T-helper 2 cell treated with Interferon-gamma antibody and Interleukin-4, amounts not matched to agents 5 μg/mL and 100 μg/mL, for 36 hours (primary cell): ENCODE measurements at regions not wholly inside any gene's neighbourhood (a gene's known extent, or its start where the extent isn't known, plus 50 kb on each side); places are given as distances from the start of the nearest gene placed in this dataset.

ENCODE experiments used
- DNase-seq: peaks from one replicate; pipeline ENCODE4 v3.0.0; 2021; ENCODE audit warnings: low spot score
- H3K27ac Mint-ChIP-seq: one replicate; pipeline ENCODE4 v1.8.0; 2021; ENCODE audit warnings: mild to moderate bottlenecking, mixed read lengths
- H3K27me3 Mint-ChIP-seq: one replicate; pipeline ENCODE4 v1.8.0; 2021; ENCODE audit warnings: low read depth, mixed read lengths
- H3K36me3 Mint-ChIP-seq: one replicate; pipeline ENCODE4 v1.8.0; 2021; ENCODE audit warnings: low read depth, mixed read lengths
- H3K4me1 Mint-ChIP-seq: one replicate; pipeline ENCODE4 v1.8.0; 2021; ENCODE audit warnings: low read depth, mixed read lengths
- H3K4me3 Mint-ChIP-seq: one replicate; pipeline ENCODE4 v1.8.0; 2022; ENCODE audit warnings: mild to moderate bottlenecking, moderate library complexity, mixed read lengths
- H3K9me3 Mint-ChIP-seq: one replicate; pipeline ENCODE4 v1.8.0; 2021; ENCODE audit warnings: mixed read lengths

DNA sequence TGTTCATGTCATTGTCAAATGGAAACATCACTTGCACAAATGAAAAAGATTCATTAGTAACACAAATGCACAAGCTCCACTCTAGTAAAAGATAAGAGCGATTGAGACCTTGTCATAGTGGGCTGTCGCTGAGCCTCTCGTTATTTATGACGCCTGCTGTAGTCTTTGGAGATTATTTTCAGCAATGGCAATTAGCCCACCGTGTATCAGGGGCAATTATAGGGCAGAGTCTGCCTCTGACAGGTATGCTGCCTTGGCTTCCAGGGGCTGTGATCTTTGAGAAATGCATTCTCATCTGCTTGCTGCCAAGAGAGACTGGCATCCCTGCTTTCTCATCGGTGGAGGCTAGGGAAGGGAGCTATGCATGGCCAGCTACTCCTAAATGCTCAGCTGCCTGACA lies 426.8 kb upstream of the CLINT1 start:
- H3K4me1 Mint-ChIP-seq, result no peaks in the 10 kb centered on the region
- DNase-seq, result no peak
- no peaks in the 10 kb centered on the region for H3K9me3 Mint-ChIP-seq
- no peak overlapping the region for H3K27ac Mint-ChIP-seq
- no peaks in the 10 kb centered on the region for H3K36me3 Mint-ChIP-seq
- H3K27me3 Mint-ChIP-seq, result no peaks in the 10 kb centered on the region
- no peak overlapping the region for H3K4me3 Mint-ChIP-seq

DNA sequence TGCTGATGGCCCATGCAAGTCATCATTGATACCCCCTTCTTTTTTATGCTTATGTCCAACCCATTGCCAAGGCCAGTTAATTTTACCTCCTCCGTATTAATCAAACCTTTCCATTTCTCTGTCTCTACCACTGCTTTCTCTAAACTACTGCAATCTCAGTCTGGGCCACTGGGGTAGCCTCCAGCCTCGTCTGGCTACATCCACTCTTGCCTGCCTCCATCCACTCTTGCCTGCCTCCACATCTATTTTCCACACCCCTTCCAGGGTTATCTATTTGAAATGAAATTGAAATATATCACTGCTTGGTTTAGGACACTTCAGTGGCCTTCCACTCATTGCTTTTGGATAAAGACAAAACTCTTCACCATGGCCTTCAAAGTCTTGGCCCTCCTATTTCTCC lies 425.3 kb upstream of the CLINT1 start:
- Mint-ChIP-seq H3K27me3 (no peaks in the 10 kb centered on the region), H3K4me1 (no peaks in the 10 kb centered on the region), H3K36me3 (no peaks in the 10 kb centered on the region), H3K9me3 (no peaks in the 10 kb centered on the region), H3K27ac (no peak overlapping the region), H3K4me3 (no peak overlapping the region)
- DNase-seq, result no peak

DNA sequence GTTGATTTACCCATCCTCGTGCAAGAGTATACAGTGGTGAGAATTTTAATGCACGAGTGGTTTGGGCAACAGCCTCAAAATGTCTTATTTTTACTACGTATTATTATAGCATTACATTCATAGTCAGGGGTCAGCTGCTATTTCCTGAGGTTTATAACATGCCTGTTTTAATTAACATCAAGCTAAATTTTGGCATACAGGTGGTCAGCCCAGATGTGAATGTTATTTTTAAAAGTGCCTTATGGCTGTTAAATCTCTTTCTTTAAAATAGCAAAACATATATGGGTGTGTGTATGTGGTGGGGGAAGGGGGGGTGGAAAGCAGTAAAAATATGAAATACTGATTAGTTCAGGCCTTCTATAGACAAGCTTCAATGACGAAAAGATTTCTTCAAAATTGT lies 424.5 kb upstream of the CLINT1 start:
- no peaks in the 10 kb centered on the region for H3K27me3 Mint-ChIP-seq
- H3K4me3 Mint-ChIP-seq, result no peak overlapping the region
- DNase-seq, result no peak
- no peak overlapping the region for H3K27ac Mint-ChIP-seq
- no peaks in the 10 kb centered on the region for H3K9me3 Mint-ChIP-seq
- no peaks in the 10 kb centered on the region for H3K36me3 Mint-ChIP-seq
- H3K4me1 Mint-ChIP-seq, result no peaks in the 10 kb centered on the region

DNA sequence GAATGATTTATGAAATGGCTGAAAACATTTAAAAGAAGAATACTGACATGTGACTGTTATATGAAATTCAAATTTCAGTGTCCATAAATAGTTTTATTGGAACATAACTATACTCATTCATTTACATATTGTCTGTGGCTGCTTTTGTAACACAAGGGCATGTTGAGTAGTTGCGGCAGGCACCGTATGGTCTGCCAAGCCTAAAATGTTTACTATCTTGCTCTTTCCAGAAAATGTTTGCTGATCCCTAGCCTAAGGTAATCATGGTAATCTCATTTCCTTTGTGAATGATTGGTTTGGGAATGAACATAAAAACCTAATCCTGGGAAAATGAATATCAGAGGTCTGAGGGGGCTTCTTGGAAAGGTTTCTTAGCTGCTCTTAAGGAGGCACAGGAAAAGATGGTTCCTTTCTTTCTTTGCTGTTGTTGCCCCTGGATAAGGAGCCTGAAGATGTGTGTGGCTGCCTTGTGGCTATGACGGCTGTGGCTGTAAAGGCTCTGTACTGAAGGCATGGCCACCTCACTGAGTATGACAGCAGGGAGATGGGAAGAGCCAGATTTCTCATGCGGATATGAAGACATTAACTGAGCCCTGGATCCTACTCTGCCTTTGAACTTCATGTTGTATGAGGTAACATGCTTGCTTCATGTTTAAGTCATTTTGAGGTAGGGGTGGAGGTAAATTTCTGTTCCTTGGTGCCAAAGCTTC lies 419.4 kb upstream of the CLINT1 start:
- no peaks in the 10 kb centered on the region for H3K36me3 Mint-ChIP-seq
- no peaks in the 10 kb centered on the region for H3K4me1 Mint-ChIP-seq
- no peak overlapping the region for H3K4me3 Mint-ChIP-seq
- no peaks in the 10 kb centered on the region for H3K9me3 Mint-ChIP-seq
- no peaks in the 10 kb centered on the region for H3K27me3 Mint-ChIP-seq
- no peak for DNase-seq
- no peak overlapping the region for H3K27ac Mint-ChIP-seq

DNA sequence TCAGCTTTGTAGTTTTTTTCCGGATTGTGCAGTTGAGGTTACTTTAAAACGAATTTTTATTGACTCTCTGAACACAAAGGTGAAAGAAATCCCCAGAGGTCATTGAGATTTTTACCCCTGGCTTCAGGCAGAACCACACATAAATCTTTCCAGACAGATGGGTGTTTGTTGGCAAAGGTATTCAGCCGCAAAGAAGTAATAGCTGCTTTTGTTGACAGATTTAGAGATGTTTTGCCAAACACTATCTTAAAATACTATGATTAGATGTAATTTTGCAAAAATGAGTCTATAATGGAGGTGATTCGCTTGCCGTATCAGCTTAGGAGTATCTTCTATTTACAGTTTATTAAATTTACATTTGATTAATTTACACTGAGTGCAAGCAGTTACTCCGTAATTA lies 418.3 kb upstream of the CLINT1 start:
- H3K4me3 Mint-ChIP-seq, result no peak overlapping the region
- H3K36me3 Mint-ChIP-seq, result no peaks in the 10 kb centered on the region
- H3K4me1 Mint-ChIP-seq, result no peaks in the 10 kb centered on the region
- H3K9me3 Mint-ChIP-seq, result no peaks in the 10 kb centered on the region
- no peak overlapping the region for H3K27ac Mint-ChIP-seq
- no peaks in the 10 kb centered on the region for H3K27me3 Mint-ChIP-seq
- no peak for DNase-seq

DNA sequence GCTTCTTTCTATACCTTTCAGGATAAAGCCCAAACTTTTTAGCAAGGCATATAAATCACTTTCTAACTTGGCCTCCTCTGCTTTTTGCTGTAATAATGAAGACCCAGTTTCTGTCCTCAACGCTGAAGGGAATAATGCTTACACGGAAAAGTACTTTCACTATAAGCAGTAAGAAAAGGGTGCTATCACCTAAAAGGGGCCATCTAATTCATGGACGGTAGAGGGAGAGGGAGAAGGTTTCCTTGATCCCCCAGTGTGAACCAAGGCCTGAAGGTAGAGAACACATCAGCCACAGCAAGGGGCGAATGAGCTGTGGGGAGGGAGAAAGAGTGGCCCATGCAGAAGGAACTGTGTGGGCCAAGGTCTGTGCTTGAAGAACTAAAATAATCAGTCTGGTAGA lies 417.7 kb upstream of the CLINT1 start:
- no peak overlapping the region for H3K4me3 Mint-ChIP-seq
- H3K4me1 Mint-ChIP-seq, result no peaks in the 10 kb centered on the region
- H3K9me3 Mint-ChIP-seq, result no peaks in the 10 kb centered on the region
- no peaks in the 10 kb centered on the region for H3K36me3 Mint-ChIP-seq
- no peak overlapping the region for H3K27ac Mint-ChIP-seq
- no peak for DNase-seq
- no peaks in the 10 kb centered on the region for H3K27me3 Mint-ChIP-seq

DNA sequence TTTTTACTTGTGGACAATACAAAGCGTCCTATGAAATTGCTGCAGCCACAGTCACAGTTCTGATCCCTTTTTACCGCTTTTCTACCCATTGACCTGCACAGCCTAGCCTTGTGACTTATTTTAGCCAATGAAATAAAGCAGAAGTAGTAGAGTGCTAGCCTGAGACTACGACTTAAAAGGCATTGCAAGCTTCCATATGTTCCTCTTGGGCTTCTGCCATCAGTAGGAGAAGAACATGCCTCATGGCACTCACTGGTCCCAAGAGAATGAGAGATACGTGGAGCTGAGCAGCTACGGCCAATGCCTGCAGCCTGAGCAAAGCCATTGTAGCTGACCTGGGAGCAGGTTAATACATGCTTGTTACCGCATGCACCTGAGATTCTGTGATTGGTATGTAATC lies 416.6 kb upstream of the CLINT1 start:
- DNase-seq, result no peak
- no peak overlapping the region for H3K4me3 Mint-ChIP-seq
- no peaks in the 10 kb centered on the region for H3K4me1 Mint-ChIP-seq
- no peaks in the 10 kb centered on the region for H3K9me3 Mint-ChIP-seq
- H3K27me3 Mint-ChIP-seq, result no peaks in the 10 kb centered on the region
- no peaks in the 10 kb centered on the region for H3K36me3 Mint-ChIP-seq
- H3K27ac Mint-ChIP-seq, result no peak overlapping the region

DNA sequence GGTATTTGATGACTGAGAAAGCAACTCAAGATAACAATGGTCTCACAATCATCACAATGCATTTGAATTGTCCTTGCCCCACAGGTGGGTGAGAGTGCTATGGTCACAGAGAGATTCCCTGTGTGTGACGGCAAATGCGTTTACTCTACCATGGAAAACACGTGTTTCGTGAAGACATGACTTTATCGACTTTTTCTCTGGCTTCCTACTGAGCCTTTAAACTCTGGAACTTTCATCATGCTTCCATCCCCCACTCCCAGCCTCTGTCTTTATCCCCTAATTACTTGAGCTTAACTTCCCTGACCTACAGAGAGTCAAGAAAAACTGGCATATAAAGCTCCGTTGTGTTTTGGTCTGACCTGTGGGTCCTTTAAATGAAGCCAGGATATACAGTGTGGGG lies 414.1 kb upstream of the CLINT1 start:
- DNase-seq, result no peak
- H3K27me3 Mint-ChIP-seq, result no peaks in the 10 kb centered on the region
- H3K4me1 Mint-ChIP-seq, result no peaks in the 10 kb centered on the region
- no peak overlapping the region for H3K4me3 Mint-ChIP-seq
- no peaks in the 10 kb centered on the region for H3K36me3 Mint-ChIP-seq
- no peak overlapping the region for H3K27ac Mint-ChIP-seq
- H3K9me3 Mint-ChIP-seq, result no peaks in the 10 kb centered on the region

DNA sequence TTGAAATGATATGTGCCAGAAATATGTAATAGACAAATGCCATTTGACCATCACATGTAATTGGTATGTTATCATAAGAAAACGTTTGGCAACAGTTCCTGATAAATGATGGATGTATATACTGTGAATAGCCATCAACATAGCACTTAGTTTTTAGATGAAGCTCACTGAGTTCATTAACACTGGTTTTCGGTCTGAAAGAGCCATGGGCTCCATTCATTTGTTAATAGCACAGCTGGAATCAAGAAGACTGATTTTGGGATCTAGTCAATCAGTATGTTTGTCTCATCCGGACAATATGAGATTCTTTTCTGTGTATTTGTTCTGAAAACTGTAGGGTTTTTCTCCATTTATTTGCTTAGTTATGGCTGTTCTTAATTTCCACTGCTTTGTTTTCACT lies 413.5 kb upstream of the CLINT1 start:
- Mint-ChIP-seq H3K27me3 (no peaks in the 10 kb centered on the region), H3K4me3 (no peak overlapping the region), H3K9me3 (no peaks in the 10 kb centered on the region), H3K27ac (no peak overlapping the region), H3K4me1 (no peaks in the 10 kb centered on the region), H3K36me3 (no peaks in the 10 kb centered on the region)
- DNase-seq, result no peak

DNA sequence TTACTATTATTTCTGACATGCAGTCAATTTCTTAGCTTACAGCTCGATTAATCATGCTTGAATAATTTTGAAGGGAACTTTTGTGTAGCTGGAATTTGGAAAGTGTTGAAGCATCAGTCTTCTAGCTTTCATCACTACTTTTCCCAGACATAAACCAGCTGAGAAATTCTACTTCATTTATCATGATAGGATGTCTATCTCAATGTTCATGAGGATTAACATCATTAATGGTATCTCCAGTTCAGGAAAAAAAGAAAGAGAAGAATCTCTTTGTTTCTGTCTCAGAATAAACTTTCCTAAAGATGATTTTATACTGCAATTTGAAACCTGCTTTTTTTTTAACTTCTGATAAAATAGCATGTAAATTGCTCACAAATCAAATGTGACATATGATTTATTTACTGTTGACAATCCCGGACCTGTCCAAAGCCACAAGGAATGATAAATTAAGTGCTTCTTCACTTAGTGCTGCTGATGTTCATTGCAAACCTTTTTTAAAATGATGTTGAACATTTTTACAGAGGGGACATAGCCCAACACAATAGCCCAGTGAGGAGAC lies 412.1 kb upstream of the CLINT1 start:
- H3K4me3 Mint-ChIP-seq, result no peak overlapping the region
- H3K27ac Mint-ChIP-seq, result no peak overlapping the region
- DNase-seq, result no peak
- no peaks in the 10 kb centered on the region for H3K36me3 Mint-ChIP-seq
- no peaks in the 10 kb centered on the region for H3K4me1 Mint-ChIP-seq
- no peaks in the 10 kb centered on the region for H3K9me3 Mint-ChIP-seq
- no peaks in the 10 kb centered on the region for H3K27me3 Mint-ChIP-seq

DNA sequence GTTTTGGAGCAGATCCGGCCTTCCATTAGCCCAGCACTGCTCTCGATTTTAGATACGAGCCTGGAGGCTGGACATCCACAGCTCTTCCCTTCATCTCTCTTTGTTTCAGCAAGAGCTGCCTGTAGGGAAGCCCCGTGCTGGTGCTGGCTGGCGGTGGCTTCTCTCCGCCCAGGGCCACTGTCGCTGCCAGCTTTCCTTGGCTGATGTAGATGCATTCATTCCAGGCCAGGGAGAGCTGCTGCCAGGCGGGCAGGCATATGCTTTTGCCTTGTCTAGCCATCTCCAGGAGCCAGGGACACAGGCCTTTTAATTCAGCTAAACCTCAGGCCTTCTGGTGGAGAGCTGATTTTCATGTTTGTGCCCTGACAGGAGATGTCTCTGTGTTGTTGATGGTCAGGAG lies 409.3 kb upstream of the CLINT1 start:
- Mint-ChIP-seq H3K4me3 (no peak overlapping the region), H3K4me1 (no peaks in the 10 kb centered on the region), H3K9me3 (no peaks in the 10 kb centered on the region), H3K27ac (no peak overlapping the region), H3K27me3 (no peaks in the 10 kb centered on the region), H3K36me3 (no peaks in the 10 kb centered on the region)
- DNase-seq, result no peak

DNA sequence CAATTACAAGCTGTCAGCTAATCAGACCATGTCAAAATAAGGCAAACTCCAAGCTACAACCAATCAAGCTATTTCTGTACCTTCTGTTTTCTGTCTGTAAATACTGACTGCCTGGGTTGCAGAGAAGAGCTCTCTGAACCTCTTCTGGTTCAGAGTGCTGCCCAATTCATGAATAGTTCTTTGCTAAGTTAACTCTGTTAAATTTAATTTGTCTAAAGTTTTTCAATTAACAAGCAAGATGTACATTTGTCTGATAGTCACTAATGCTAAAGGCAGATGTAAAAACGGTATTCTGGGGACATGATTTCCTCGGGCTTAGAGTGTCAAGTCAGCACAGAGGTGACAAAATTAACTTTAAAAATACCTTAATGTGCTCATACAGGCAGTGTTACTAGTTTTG lies 408.3 kb upstream of the CLINT1 start:
- no peak overlapping the region for H3K27ac Mint-ChIP-seq
- H3K4me3 Mint-ChIP-seq, result no peak overlapping the region
- no peaks in the 10 kb centered on the region for H3K36me3 Mint-ChIP-seq
- H3K4me1 Mint-ChIP-seq, result no peaks in the 10 kb centered on the region
- no peaks in the 10 kb centered on the region for H3K27me3 Mint-ChIP-seq
- no peaks in the 10 kb centered on the region for H3K9me3 Mint-ChIP-seq
- no peak for DNase-seq

DNA sequence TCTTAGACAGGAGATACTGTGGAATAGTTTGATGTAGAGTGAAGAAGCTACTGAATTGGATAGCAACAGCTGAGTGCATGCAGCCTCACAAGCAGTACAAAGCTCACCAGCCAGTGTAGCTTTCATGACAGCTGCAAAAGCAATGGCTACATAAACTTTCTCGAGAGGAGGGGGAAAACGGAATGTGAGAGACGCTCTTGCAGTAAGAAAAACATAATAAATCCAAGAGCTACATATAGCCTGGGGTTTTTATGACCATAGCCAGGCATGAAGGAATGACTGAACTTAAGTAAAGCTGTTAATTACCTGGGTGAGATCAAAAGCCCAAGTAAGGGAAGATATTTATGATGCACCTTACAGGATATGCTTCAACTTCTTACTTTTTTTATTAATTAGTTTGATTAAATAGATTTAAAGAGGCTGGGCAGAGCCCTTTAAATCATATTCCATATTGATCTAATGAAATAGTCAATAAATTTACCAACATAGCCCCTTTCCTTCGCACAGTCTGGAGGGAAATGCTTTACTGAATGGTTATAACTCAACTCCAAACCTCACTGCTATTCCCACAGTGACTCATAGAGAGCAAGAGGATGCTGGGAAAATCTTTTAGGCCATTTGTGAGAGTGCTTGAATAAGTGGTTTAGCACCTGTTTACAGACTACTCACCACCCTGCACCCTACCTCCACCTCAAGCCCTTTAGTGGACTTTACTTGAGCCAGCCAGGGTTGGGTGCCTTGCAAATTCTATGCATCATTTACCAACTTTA lies 407.2 kb upstream of the CLINT1 start:
- Mint-ChIP-seq H3K27ac (no peak overlapping the region), H3K9me3 (no peaks in the 10 kb centered on the region), H3K4me3 (no peak overlapping the region), H3K27me3 (no peaks in the 10 kb centered on the region), H3K4me1 (no peaks in the 10 kb centered on the region), H3K36me3 (no peaks in the 10 kb centered on the region)
- no peak for DNase-seq

DNA sequence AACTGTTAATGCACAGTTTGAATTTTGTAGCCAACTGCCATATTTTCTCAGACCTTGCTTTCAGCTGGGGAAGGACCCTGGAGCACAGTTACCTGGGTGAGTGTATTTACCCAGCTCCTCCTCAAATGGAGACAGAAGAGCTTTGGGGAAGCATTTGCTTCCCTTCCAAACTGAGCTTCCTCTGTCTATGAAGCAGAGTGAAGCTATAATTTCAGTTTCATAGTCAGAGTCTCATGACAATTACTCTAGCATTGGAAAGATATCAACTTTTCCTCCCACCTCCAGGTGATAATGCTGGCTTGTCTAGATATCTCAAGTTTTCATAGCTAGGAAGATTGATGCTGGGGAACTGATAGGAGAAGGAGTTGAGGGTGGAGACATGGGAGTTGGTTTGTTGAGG lies 406.4 kb upstream of the CLINT1 start:
- no peaks in the 10 kb centered on the region for H3K4me1 Mint-ChIP-seq
- H3K36me3 Mint-ChIP-seq, result no peaks in the 10 kb centered on the region
- H3K27me3 Mint-ChIP-seq, result no peaks in the 10 kb centered on the region
- no peak for DNase-seq
- no peak overlapping the region for H3K4me3 Mint-ChIP-seq
- no peak overlapping the region for H3K27ac Mint-ChIP-seq
- H3K9me3 Mint-ChIP-seq, result no peaks in the 10 kb centered on the region
